SU-DHL-6 (cell line): ENCODE measurements at regions not wholly inside any gene's neighbourhood (a gene's known extent, or its start where the extent isn't known, plus 50 kb on each side); places are given as distances from the start of the nearest gene placed in this dataset.

Source experiments
- H2AFZ ChIP-seq: fragments of 200-600 bp; sonication (generic); 2 replicates; pipeline ENCODE4 v1.6.1; 2014; ENCODE audit warnings: low read depth, mild to moderate bottlenecking, moderate library complexity, mixed read lengths, antibody characterized with exemption, low read length; ENCODE audit not compliant: severe bottlenecking
- H3F3A ChIP-seq: fragments of 200-600 bp; shearing (Covaris generic); 2 replicates; pipeline ENCODE4 v1.6.0; 2016; ENCODE audit warnings: antibody characterized with exemption, mild to moderate bottlenecking; ENCODE audit not compliant: insufficient read depth
- H3K27ac ChIP-seq: fragments of 200-600 bp; sonication (generic); 2 replicates; pipeline ENCODE4 v1.5.1; 2016; ENCODE audit warnings: low read depth, mild to moderate bottlenecking, low read length, moderate library complexity, mixed read lengths
- H3K27me3 ChIP-seq: fragments of 200-600 bp; sonication (generic), shearing (Covaris generic); 2 replicates; pipeline ENCODE4 v1.6.0; 2014; ENCODE audit warnings: mild to moderate bottlenecking, low read length
- H3K36me3 ChIP-seq: fragments of 200-600 bp; sonication (generic); 2 replicates; pipeline ENCODE4 v1.6.1; 2014; ENCODE audit warnings: mild to moderate bottlenecking, low read length, mixed read lengths
- H3K4me2 ChIP-seq: fragments of 300-600, 200-600 bp; shearing (Covaris generic), sonication (generic); 2 replicates; pipeline ENCODE4 v1.6.0; 2014; ENCODE audit warnings: low read length, low read depth, mild to moderate bottlenecking; ENCODE audit not compliant: poor library complexity, severe bottlenecking
- H3K4me3 ChIP-seq: fragments of 200-600 bp; sonication (generic); 2 replicates; pipeline ENCODE4 v1.5.1; 2014; ENCODE audit warnings: antibody characterized with exemption, low read length, mild to moderate bottlenecking, mixed read lengths; ENCODE audit not compliant: insufficient read depth, poor library complexity, severe bottlenecking
- H3K79me2 ChIP-seq: fragments of 200-600 bp; sonication (generic); 2 replicates; pipeline ENCODE4 v1.6.1; 2014; ENCODE audit warnings: mild to moderate bottlenecking, low read length, moderate library complexity; ENCODE audit not compliant: insufficient read depth
- H3K9ac ChIP-seq: fragments of 200-600 bp; sonication (generic); 2 replicates; pipeline ENCODE4 v1.7.0; 2014; ENCODE audit warnings: mild to moderate bottlenecking, low read length
- H3K9me2 ChIP-seq: fragments of 200-600 bp; sonication (generic); replicated peaks from 2 replicates; pipeline ENCODE4 v1.6.1; 2014; ENCODE audit warnings: low read length; ENCODE audit not compliant: insufficient read depth
- H3K9me3 ChIP-seq: fragments of 200-600 bp; sonication (generic); 2 replicates; pipeline ENCODE4 v1.6.1; 2014; ENCODE audit warnings: low read length, mixed read lengths; ENCODE audit not compliant: insufficient read depth
- H4K20me1 ChIP-seq: fragments of 200-600 bp; sonication (generic); 2 replicates; pipeline ENCODE4 v1.6.1; 2014; ENCODE audit warnings: low read depth, mild to moderate bottlenecking, antibody characterized with exemption, low read length, moderate library complexity, mixed read lengths
- CTCF ChIP-seq: fragments of 200-600 bp; sonication (generic); IDR thresholded peaks from one replicate; pipeline ENCODE4 v1.5.1; 2017; ENCODE audit warnings: antibody characterized with exemption, mild to moderate bottlenecking, low read length, moderate library complexity; ENCODE audit not compliant: insufficient read depth, poor library complexity, severe bottlenecking
- EZH2phosphoT487 ChIP-seq: fragments of 200-600 bp; sonication (generic), shearing (Covaris generic); conservative IDR thresholded peaks from 2 replicates; pipeline ENCODE4 v1.6.1; 2018; ENCODE audit warnings: mild to moderate bottlenecking, antibody characterized with exemption, low read length, moderate library complexity, mixed read lengths

GRCh38 chr9:29816954-29817703 is 2243.8 kb upstream of the C9orf72 start:
- no peak overlapping the region for H3K27ac ChIP-seq
- no peak overlapping the region for H3K4me3 ChIP-seq
- no peaks in the 10 kb centered on the region for H3F3A ChIP-seq
- no peaks in the 10 kb centered on the region for H3K79me2 ChIP-seq
- H3K36me3 ChIP-seq: no peaks in the 10 kb centered on the region; the same call in 1 of the 2 replicates
- H2AFZ ChIP-seq: no peak overlapping the region
- no peaks in the 10 kb centered on the region for H3K9me2 ChIP-seq
- no peak overlapping the region for H3K9ac ChIP-seq
- TF ChIP-seq EZH2phosphoT487: no peak
- TF ChIP-seq CTCF: no peak
- H4K20me1 ChIP-seq: no peaks in the 10 kb centered on the region
- no peak overlapping the region for H3K4me2 ChIP-seq
- H3K9me3 ChIP-seq: peaks cover 3% of the 10 kb centered on the region; the same call in 1 of the 2 replicates
- H3K27me3 ChIP-seq: no peaks in the 10 kb centered on the region

GRCh38 chr9:29822458-29822857 is 2249.2 kb upstream of the C9orf72 start:
- TF ChIP-seq EZH2phosphoT487 (no peak), CTCF (no peak)
- Histone ChIP-seq H3K4me2 (no peak overlapping the region), H3K79me2 (no peaks in the 10 kb centered on the region), H3K9me3 (no peaks in the 10 kb centered on the region), H3K9me2 (no peaks in the 10 kb centered on the region), H3K27me3 (no peaks in the 10 kb centered on the region), H3K4me3 (no peak overlapping the region), H3F3A (no peaks in the 10 kb centered on the region), H2AFZ (no peak overlapping the region), H3K27ac (no peak overlapping the region), H3K36me3 (no peaks in the 10 kb centered on the region; the same call in 1 of the 2 replicates), H3K9ac (no peak overlapping the region), H4K20me1 (no peaks in the 10 kb centered on the region)

- no peaks in the 10 kb centered on the region for H3K79me2 ChIP-seq
- no peak overlapping the region for H3K27ac ChIP-seq
- H3K4me2 ChIP-seq: no peak overlapping the region
- no peak overlapping the region for H2AFZ ChIP-seq
- H3K9ac ChIP-seq: no peak overlapping the region
- no peak overlapping the region for H3K4me3 ChIP-seq
- no peaks in the 10 kb centered on the region for H3K36me3 ChIP-seq
- H3K9me3 ChIP-seq: no peaks in the 10 kb centered on the region
- H3F3A ChIP-seq: no peaks in the 10 kb centered on the region
- H3K27me3 ChIP-seq: no peaks in the 10 kb centered on the region
- TF ChIP-seq EZH2phosphoT487 (no peak), CTCF (no peak)
- H4K20me1 ChIP-seq: no peaks in the 10 kb centered on the region
- H3K9me2 ChIP-seq: no peaks in the 10 kb centered on the region
Measured at GRCh38 chr9:29826421-29826820, 2253.1 kb upstream of the C9orf72 start.
